Psoas muscle (tissue), 7 donors: ENCODE measurements at regions not wholly inside any gene's neighbourhood (a gene's known extent, or its start where the extent isn't known, plus 50 kb on each side); places are given as distances from the start of the nearest gene placed in this dataset.
A peak's percentile ranks its signal among the peaks of the same experiment; 100 is the strongest.

Experiments used
- ATAC-seq, 4 donors: fragments of 200-7000 bp; cut with Tn5 transposase; one replicate each; pipeline ENCODE4 v1.9.1; 2020; ENCODE audit warnings: moderate library complexity in 3 of 4, mild to moderate bottlenecking in 2 of 4
- DNase-seq, 2 donors: peaks; one replicate each; pipeline ENCODE4 v3.0.0-alpha.2; 2020
- H3K27ac ChIP-seq: fragments of 200-600 bp; one replicate; pipeline ENCODE4 v1.8.0; 2022
- H3K27me3 ChIP-seq, 3 donors: fragments of 200-600 bp in 1 of 3; one replicate each; pipeline versions ENCODE4 v1.6.1 to v1.8.0; 2013 to 2022; ENCODE audit warnings: low read length in 2 of 3, mild to moderate bottlenecking in 2 of 3, moderate library complexity in 1 of 3; ENCODE audit not compliant: insufficient read depth in 3 of 3
- H3K36me3 ChIP-seq, 2 donors: fragments of 200-600 bp in 1 of 2; one replicate each; pipeline versions ENCODE4 v1.6.1 to v1.8.0; 2013 to 2022; ENCODE audit warnings: low read depth in 1 of 2, mild to moderate bottlenecking in 1 of 2, moderate library complexity in 1 of 2; ENCODE audit not compliant: insufficient read depth in 1 of 2
- H3K4me1 ChIP-seq: fragments of 200-600 bp; one replicate; pipeline ENCODE4 v1.8.0; 2022
- H3K4me3 ChIP-seq: fragments of 200-600 bp; one replicate; pipeline ENCODE4 v1.8.0; 2022; ENCODE audit warnings: mild to moderate bottlenecking
- H3K9me3 ChIP-seq: fragments of 200-600 bp; one replicate; pipeline ENCODE4 v1.8.0; 2022
- CTCF ChIP-seq: fragments of 200-600 bp; IDR thresholded peaks from one replicate; pipeline ENCODE4 v1.8.0; 2022; ENCODE audit warnings: antibody characterized with exemption
- WGBS, 3 donors: extraction: QIAGEN DNeasy Blood & Tissue Kit; methylation state at CpG; one replicate each; pipeline versions ENCODE4 v1.1.6 to v1.1.7; 2013; 5-methylcytosine and 5-hydroxymethylcytosine counted together
- intact Hi-C, 2 donors: fragments of 100-400 bp; cut with DNase I; formaldehyde crosslinking; loops; one replicate each; pipeline versions ENCODE4 v1.11.0 to v1.14.2; 2022
- donor health status: healthy with polysubstance abuse.
- donor health status: DM: no; HTN: no; CAD: no; lungs with moderate emphysema.
- donor health status: Bipolar disorder and iron deficiency.
- donor health status: healthy.
- donor health status: DM: yes; HTN: yes; CAD: no.
- donor health status: DM: no; HTN: no; CAD: no.
- donor health status: DM: yes; HTN: yes; CAD: no.

GRCh38 chr22:34102633-34103032, 182.4 kb upstream of the LARGE1 start:
- TF ChIP-seq CTCF = no peak
- Histone ChIP-seq H3K4me3 (no peak overlapping the region), H3K9me3 (no peaks in the 10 kb centered on the region), H3K27ac (no peak overlapping the region), H3K36me3 (no peaks in the 10 kb centered on the region), H3K4me1 (no peaks in the 10 kb centered on the region), H3K27me3 (peaks cover 0 to 5% (median 2%) of the 10 kb centered on the region in 3 donors)
- DNase-seq (no peak), ATAC-seq (no peak)
- 65 to 70% (median 68%) methylated on average over 5 of the region's 5 CpGs for WGBS, 3 donors
- intact Hi-C loops = loop anchor here in 1 of 2 donors (10.0 kb wide), 1 partner anchor 798 kb away; no protein-coding TSS in a partner anchor

DNA sequence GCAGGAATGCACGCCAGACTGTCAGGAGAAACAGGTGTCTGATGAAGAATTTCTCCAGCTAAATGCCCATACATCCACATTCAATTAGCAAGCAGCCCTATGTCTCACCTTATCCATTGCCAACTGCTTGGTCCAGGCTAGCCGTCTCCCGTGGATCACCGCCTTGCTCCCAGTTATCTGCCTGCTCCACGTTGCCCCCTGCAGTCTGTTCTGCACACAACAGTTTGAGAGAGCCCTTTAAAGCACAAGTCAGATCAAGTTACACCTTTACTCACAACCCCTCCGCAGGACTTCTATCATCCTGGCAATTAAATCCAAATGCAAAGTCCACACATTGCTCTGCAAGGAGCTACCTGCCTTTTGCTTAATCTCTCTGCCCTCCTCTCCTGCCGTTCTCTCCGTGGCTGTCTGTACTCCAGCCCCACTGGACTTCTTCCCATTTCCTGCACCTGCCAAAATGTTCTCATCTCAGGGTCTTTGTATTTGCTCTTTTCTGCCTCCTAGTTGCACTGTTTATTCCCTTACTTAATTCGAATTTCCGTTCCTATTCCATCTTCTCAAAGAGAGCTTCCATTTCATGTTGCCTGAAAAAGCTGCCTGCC, 185.3 kb upstream of the LARGE1 start:
- TF ChIP-seq CTCF = peak; percentile 65
- H3K27me3 ChIP-seq = peaks cover 0 to 5% (median 2%) of the 10 kb centered on the region in 3 donors
- H3K9me3 ChIP-seq = no peaks in the 10 kb centered on the region
- peak; percentile 35 to 63 for DNase-seq
- H3K36me3 ChIP-seq = no peaks in the 10 kb centered on the region
- ATAC-seq = peak; percentile 69 to 82 (median 81)
- H3K4me1 ChIP-seq = no peaks in the 10 kb centered on the region
- no peak overlapping the region for H3K4me3 ChIP-seq
- 7 to 12% (median 10%) methylated on average over 10 of the region's 10 CpGs for WGBS, 3 donors
- no peak overlapping the region for H3K27ac ChIP-seq
- intact Hi-C loops = loop anchor here (2.0 to 10.0 kb wide), 2 partner anchors 183 to 801 kb away; no protein-coding TSS in a partner anchor

- WGBS, 3 donors = 81 to 84% (median 83%) methylated on average over 3 of the region's 3 CpGs
- Histone ChIP-seq H3K9me3 (no peaks in the 10 kb centered on the region), H3K36me3 (no peaks in the 10 kb centered on the region), H3K27me3 (peaks cover 0 to 3% (median 2%) of the 10 kb centered on the region in 3 donors), H3K4me3 (no peak overlapping the region), H3K27ac (no peak overlapping the region), H3K4me1 (no peaks in the 10 kb centered on the region)
- ATAC-seq (no peak), DNase-seq (no peak)
- TF ChIP-seq CTCF = no peak
- intact Hi-C loops = loop anchor here in 1 of 2 donors (10.0 kb wide), 1 partner anchor 803 kb away; no protein-coding TSS in a partner anchor
These were observed 187.9 kb upstream of the LARGE1 start for GRCh38 chr22:34108168-34108567.

DNA sequence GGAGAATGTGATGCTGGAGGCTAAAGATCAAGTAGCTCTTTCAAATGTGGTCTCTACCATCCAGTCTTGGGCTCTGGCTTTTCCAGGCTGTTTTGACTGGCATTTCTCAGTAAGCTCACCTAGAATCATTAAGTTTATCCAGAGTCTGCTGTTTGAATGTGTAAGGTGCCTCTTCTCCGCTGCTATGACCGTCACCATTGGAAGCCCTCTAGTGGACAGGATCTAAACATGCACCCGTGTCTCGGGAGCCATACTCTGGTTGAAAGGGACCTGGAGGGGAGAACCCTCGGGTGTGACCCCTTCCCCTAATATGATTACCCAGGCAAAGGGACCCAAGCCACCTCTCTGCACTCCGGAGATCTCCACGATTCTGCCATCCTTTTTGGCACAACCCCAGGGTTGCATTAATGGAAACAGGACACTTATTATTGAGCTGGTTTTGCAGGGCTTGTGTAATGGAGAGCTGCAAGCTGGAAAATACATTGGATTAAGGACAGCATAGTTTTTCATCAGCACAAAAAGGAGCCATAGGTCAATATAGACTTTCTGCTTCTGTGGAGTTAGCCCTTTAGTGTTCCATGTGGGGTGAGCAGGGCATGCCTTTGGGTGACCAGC, 191.0 kb upstream of the LARGE1 start:
- no peak for DNase-seq

More for the DNA sequence above, 191.0 kb upstream of the LARGE1 start:
- Histone ChIP-seq H3K36me3 (no peaks in the 10 kb centered on the region), H3K9me3 (no peaks in the 10 kb centered on the region), H3K27ac (no peak overlapping the region), H3K4me3 (no peak overlapping the region), H3K4me1 (no peaks in the 10 kb centered on the region), H3K27me3 (peaks cover 0 to 3% (median 2%) of the 10 kb centered on the region in 3 donors)
- ATAC-seq = peak; percentile 51 to 75 (median 66)
- TF ChIP-seq CTCF = peak; percentile 66
- intact Hi-C loops = loop anchor here in 1 of 2 donors (2.0 to 5.0 kb wide), 2 partner anchors 594 to 809 kb away; no protein-coding TSS in a partner anchor
- WGBS, 3 donors = 6 to 11% (median 7%) methylated on average over 7 of the region's 7 CpGs
